ENCODE measurements at regions not wholly inside any gene's neighbourhood (a gene's known extent, or its start where the extent isn't known, plus 50 kb on each side); places are given as distances from the start of the nearest gene placed in this dataset.

GRCh38 chr3:117600666-117601065, 891.1 kb downstream of the TUSC7 start:
- DNase-seq (ENCODE audit: low read depth), result no peak
- in situ Hi-C loops (cut with HindIII; ENCODE audit: low pct_unique_long_range_greater_than_20kb, low sequenced_read_pairs), result no loop called here

- no peak for DNase-seq (ENCODE audit: low read depth)
- in situ Hi-C loops (cut with HindIII; ENCODE audit: low pct_unique_long_range_greater_than_20kb, low sequenced_read_pairs), result no loop called here
Measured at GRCh38 chr3:117602058-117602644, 892.6 kb downstream of the TUSC7 start.

GRCh38 chr3:117603097-117603496, 893.5 kb downstream of the TUSC7 start:
- no peak for DNase-seq (ENCODE audit: low read depth)
- in situ Hi-C loops (cut with HindIII; ENCODE audit: low pct_unique_long_range_greater_than_20kb, low sequenced_read_pairs), result no loop called here

- in situ Hi-C loops (cut with HindIII; ENCODE audit: low pct_unique_long_range_greater_than_20kb, low sequenced_read_pairs), result no loop called here
- no peak for DNase-seq (ENCODE audit: low read depth)
Measured at GRCh38 chr3:117606866-117607265, 897.3 kb downstream of the TUSC7 start.

- in situ Hi-C loops (cut with HindIII; ENCODE audit: low pct_unique_long_range_greater_than_20kb, low sequenced_read_pairs), result no loop called here
- no peak for DNase-seq (ENCODE audit: low read depth)
Measured at GRCh38 chr3:117609330-117609729, 899.8 kb downstream of the TUSC7 start.

GRCh38 chr3:117610156-117610555, 900.6 kb downstream of the TUSC7 start:
- DNase-seq (ENCODE audit: low read depth), result no peak
- in situ Hi-C loops (cut with HindIII; ENCODE audit: low pct_unique_long_range_greater_than_20kb, low sequenced_read_pairs), result no loop called here

GRCh38 chr3:117611211-117611610, 901.6 kb downstream of the TUSC7 start:
- in situ Hi-C loops (cut with HindIII; ENCODE audit: low pct_unique_long_range_greater_than_20kb, low sequenced_read_pairs), result no loop called here
- no peak for DNase-seq (ENCODE audit: low read depth)

GRCh38 chr3:117616227-117616626, 906.6 kb downstream of the TUSC7 start:
- no peak for DNase-seq (ENCODE audit: low read depth)
- in situ Hi-C loops (cut with HindIII; ENCODE audit: low pct_unique_long_range_greater_than_20kb, low sequenced_read_pairs), result no loop called here

- DNase-seq (ENCODE audit: low read depth), result no peak
- in situ Hi-C loops (cut with HindIII; ENCODE audit: low pct_unique_long_range_greater_than_20kb, low sequenced_read_pairs), result no loop called here
Measured at GRCh38 chr3:117617906-117618305, 908.3 kb downstream of the TUSC7 start.

- DNase-seq (ENCODE audit: low read depth), result no peak
- in situ Hi-C loops (cut with HindIII; ENCODE audit: low pct_unique_long_range_greater_than_20kb, low sequenced_read_pairs), result no loop called here
Measured at GRCh38 chr3:117618462-117618861, 908.9 kb downstream of the TUSC7 start.

GRCh38 chr3:117619805-117620204, 910.2 kb downstream of the TUSC7 start:
- no peak for DNase-seq (ENCODE audit: low read depth)
- in situ Hi-C loops (cut with HindIII; ENCODE audit: low pct_unique_long_range_greater_than_20kb, low sequenced_read_pairs), result no loop called here

- in situ Hi-C loops (cut with HindIII; ENCODE audit: low pct_unique_long_range_greater_than_20kb, low sequenced_read_pairs), result no loop called here
- DNase-seq (ENCODE audit: low read depth), result peak; percentile 55
Measured at GRCh38 chr3:117622171-117622841, 912.7 kb downstream of the TUSC7 start.

GRCh38 chr3:117624424-117624823, 914.8 kb downstream of the TUSC7 start:
- DNase-seq (ENCODE audit: low read depth), result no peak
- in situ Hi-C loops (cut with HindIII; ENCODE audit: low pct_unique_long_range_greater_than_20kb, low sequenced_read_pairs), result no loop called here

GRCh38 chr3:117625174-117625573, 915.6 kb downstream of the TUSC7 start:
- no peak for DNase-seq (ENCODE audit: low read depth)
- in situ Hi-C loops (cut with HindIII; ENCODE audit: low pct_unique_long_range_greater_than_20kb, low sequenced_read_pairs), result no loop called here

- no peak for DNase-seq (ENCODE audit: low read depth)
- in situ Hi-C loops (cut with HindIII; ENCODE audit: low pct_unique_long_range_greater_than_20kb, low sequenced_read_pairs), result no loop called here
Measured at GRCh38 chr3:117626577-117626976, 917.0 kb downstream of the TUSC7 start.

- in situ Hi-C loops (cut with HindIII; ENCODE audit: low pct_unique_long_range_greater_than_20kb, low sequenced_read_pairs), result no loop called here
- DNase-seq (ENCODE audit: low read depth), result peak; percentile 49
Measured at GRCh38 chr3:117628823-117629291, 919.3 kb downstream of the TUSC7 start.

- in situ Hi-C loops (cut with HindIII; ENCODE audit: low pct_unique_long_range_greater_than_20kb, low sequenced_read_pairs), result no loop called here
Measured at GRCh38 chr3:117629505-117629904, 919.9 kb downstream of the TUSC7 start.

GRCh38 chr3:117630469-117630868, 920.9 kb downstream of the TUSC7 start:
- DNase-seq (ENCODE audit: low read depth), result no peak
- in situ Hi-C loops (cut with HindIII; ENCODE audit: low pct_unique_long_range_greater_than_20kb, low sequenced_read_pairs), result no loop called here

More at GRCh38 chr3:117629505-117629904, 919.9 kb downstream of the TUSC7 start:
- no peak for DNase-seq (ENCODE audit: low read depth)

- in situ Hi-C loops (cut with HindIII; ENCODE audit: low pct_unique_long_range_greater_than_20kb, low sequenced_read_pairs), result no loop called here
- no peak for DNase-seq (ENCODE audit: low read depth)
Measured at GRCh38 chr3:117630885-117631284, 921.3 kb downstream of the TUSC7 start.

GRCh38 chr3:117631781-117632180, 922.2 kb downstream of the TUSC7 start:
- no peak for DNase-seq (ENCODE audit: low read depth)
- in situ Hi-C loops (cut with HindIII; ENCODE audit: low pct_unique_long_range_greater_than_20kb, low sequenced_read_pairs), result no loop called here
